NCI-H146 (cell line): ENCODE measurements at regions not wholly inside any gene's neighbourhood (a gene's known extent, or its start where the extent isn't known, plus 50 kb on each side); places are given as distances from the start of the nearest gene placed in this dataset.

Experiments used
- DNase-seq: peaks from one replicate; lab custom pipeline; 2025; lab: John Stamatoyannopoulos, UW

GRCh38 chr2:238581126-238581525, 154.4 kb downstream of the ASB1 start:
- no peak for DNase-seq

- no peak for DNase-seq
Measured at GRCh38 chr2:238582159-238582558, 155.4 kb downstream of the ASB1 start.

- no peak for DNase-seq
Measured at GRCh38 chr2:238584617-238585016, 157.9 kb downstream of the ASB1 start.

- DNase-seq, result no peak
Measured at GRCh38 chr2:238585836-238586821, 159.4 kb downstream of the ASB1 start.

GRCh38 chr2:238586931-238587775, 160.4 kb downstream of the ASB1 start:
- DNase-seq, result no peak

- no peak for DNase-seq
Measured at GRCh38 chr2:238587776-238588660, 161.3 kb downstream of the ASB1 start.

GRCh38 chr2:238589591-238590460, 163.1 kb downstream of the ASB1 start:
- DNase-seq, result no peak

- DNase-seq, result no peak
Measured at GRCh38 chr2:238591732-238592131, 165.0 kb downstream of the ASB1 start.

- DNase-seq, result no peak
Measured at GRCh38 chr2:238593236-238593635, 166.5 kb downstream of the ASB1 start.

GRCh38 chr2:238593678-238594077, 167.0 kb downstream of the ASB1 start:
- DNase-seq, result no peak

- no peak for DNase-seq
Measured at GRCh38 chr2:238594796-238595749, 168.3 kb downstream of the ASB1 start.

- DNase-seq, result no peak
Measured at GRCh38 chr2:238595750-238596570, 169.2 kb downstream of the ASB1 start.

- no peak for DNase-seq
Measured at GRCh38 chr2:238596571-238597551, 170.1 kb downstream of the ASB1 start.

GRCh38 chr2:238597638-238598528, 171.2 kb downstream of the ASB1 start:
- DNase-seq, result no peak

- no peak for DNase-seq
Measured at GRCh38 chr2:238598802-238599530, 172.2 kb downstream of the ASB1 start.
